ENCODE measurements at regions not wholly inside any gene's neighbourhood (a gene's known extent, or its start where the extent isn't known, plus 50 kb on each side); places are given as distances from the start of the nearest gene placed in this dataset.

DNA sequence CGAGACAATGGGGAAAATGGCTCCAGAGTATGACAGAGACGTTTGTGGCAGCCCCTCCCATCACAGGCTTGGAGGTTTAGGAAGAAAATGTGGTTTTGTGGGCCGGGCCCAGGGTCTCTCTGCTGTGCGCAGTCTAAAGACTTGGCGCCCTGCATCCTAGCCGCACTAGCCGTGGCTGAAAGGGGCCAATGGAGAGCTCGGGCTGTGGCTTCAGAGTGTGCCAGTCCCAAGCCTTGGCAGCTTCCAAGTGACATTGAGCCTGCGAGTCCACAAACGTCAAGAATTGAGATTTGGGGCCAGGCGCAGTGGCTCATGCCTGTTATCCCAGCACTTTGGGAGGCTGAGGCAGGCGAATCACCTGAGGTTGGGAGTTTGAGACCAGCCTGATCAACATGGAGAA, 513.1 kb downstream of the PCDH17 start:
- TF ChIP-seq POLR2AphosphoS5 (IDR thresholded peaks at IDR 0.05; ENCODE audit: low read depth, low read length) (no peak), TAF1 (IDR thresholded peaks at IDR 0.05; ENCODE audit: borderline replicate concordance, low read depth, low read length) (no peak)

Measured in GM12892 (cell line).